ENCODE measurements at regions not wholly inside any gene's neighbourhood (a gene's known extent, or its start where the extent isn't known, plus 50 kb on each side); places are given as distances from the start of the nearest gene placed in this dataset.

DNA sequence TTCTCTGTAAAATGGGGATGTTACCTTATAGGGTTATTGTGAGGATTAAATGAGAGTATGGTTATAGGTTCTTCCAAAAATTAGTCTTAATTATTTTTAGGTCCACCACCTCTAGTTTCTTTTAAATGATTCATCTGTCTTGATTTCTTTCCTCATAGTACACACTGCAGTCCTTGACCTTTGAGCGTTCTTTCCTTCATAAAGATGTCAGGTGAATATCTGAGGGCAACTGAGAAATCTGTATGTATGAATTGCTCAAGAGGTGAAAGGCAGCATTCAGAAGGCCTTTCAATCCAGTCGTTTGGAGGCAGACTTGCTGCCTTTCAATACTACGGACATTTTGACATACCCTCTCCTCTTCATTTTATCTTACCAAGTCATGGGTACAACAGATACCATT is 380.7 kb downstream of the INSC start:
- Histone ChIP-seq H3K4me3 (no peak overlapping the region), H3K36me3 (ENCODE audit: insufficient read depth) (no peaks in the 10 kb centered on the region), H3K4me1 (ENCODE audit: insufficient read depth) (no peaks in the 10 kb centered on the region; the same call in 1 of the 2 replicates), H3K9me2 (ENCODE audit: insufficient read depth) (peaks cover 16% of the 10 kb centered on the region), H4K20me1 (replicated peaks; ENCODE audit: insufficient read depth) (no peaks in the 10 kb centered on the region), H3K4me2 (no peak overlapping the region), H3K79me2 (replicated peaks; ENCODE audit: insufficient read depth) (no peaks in the 10 kb centered on the region), H3K27ac (ENCODE audit: low read depth) (no peak overlapping the region), H2AFZ (no peak overlapping the region), H3F3A (replicated peaks; ENCODE audit: low read depth) (no peaks in the 10 kb centered on the region), H3K27me3 (ENCODE audit: insufficient read depth) (no peaks in the 10 kb centered on the region)
- Mint-ChIP-seq H3K9me3 (no peaks in the 10 kb centered on the region; the same call in 2 of the 3 replicates), H3K27me3 (ENCODE audit: insufficient read depth, low read depth, poor library complexity) (peaks cover 10% of the 10 kb centered on the region), H3K36me3 (ENCODE audit: low read depth) (no peaks in the 10 kb centered on the region), H3K27ac (no peak overlapping the region), H3K4me1 (peaks cover 3% of the 10 kb centered on the region; the same call in 1 of the 3 replicates), H3K4me3 (no peak overlapping the region)
- ATAC-seq = no peak
- DNase-seq (ENCODE audit: low spot score) = no peak
- no peak for TF ChIP-seq ZNF331 (CRISPR knock-in tag; IDR thresholded peaks at IDR 0.05; ENCODE audit: low read depth)
- no peak for TF ChIP-seq REST (IDR thresholded peaks at IDR 0.05; ENCODE audit: unreplicated experiment)
- TF ChIP-seq POLR2AphosphoS5 (IDR thresholded peaks at IDR 0.05; ENCODE audit: low read depth) = no peak
- no peak for TF ChIP-seq EZH2phosphoT487 (IDR thresholded peaks at IDR 0.05; ENCODE audit: unreplicated experiment)
- no peak for TF ChIP-seq ZNF114 (CRISPR knock-in tag; IDR thresholded peaks at IDR 0.05)
- no peak for TF ChIP-seq STAT1 (IDR thresholded peaks at IDR 0.05; ENCODE audit: unreplicated experiment)
- no peak for TF ChIP-seq EZH2 (IDR thresholded peaks at IDR 0.05; ENCODE audit: low read depth, unreplicated experiment)
- TF ChIP-seq, protein P1, sequence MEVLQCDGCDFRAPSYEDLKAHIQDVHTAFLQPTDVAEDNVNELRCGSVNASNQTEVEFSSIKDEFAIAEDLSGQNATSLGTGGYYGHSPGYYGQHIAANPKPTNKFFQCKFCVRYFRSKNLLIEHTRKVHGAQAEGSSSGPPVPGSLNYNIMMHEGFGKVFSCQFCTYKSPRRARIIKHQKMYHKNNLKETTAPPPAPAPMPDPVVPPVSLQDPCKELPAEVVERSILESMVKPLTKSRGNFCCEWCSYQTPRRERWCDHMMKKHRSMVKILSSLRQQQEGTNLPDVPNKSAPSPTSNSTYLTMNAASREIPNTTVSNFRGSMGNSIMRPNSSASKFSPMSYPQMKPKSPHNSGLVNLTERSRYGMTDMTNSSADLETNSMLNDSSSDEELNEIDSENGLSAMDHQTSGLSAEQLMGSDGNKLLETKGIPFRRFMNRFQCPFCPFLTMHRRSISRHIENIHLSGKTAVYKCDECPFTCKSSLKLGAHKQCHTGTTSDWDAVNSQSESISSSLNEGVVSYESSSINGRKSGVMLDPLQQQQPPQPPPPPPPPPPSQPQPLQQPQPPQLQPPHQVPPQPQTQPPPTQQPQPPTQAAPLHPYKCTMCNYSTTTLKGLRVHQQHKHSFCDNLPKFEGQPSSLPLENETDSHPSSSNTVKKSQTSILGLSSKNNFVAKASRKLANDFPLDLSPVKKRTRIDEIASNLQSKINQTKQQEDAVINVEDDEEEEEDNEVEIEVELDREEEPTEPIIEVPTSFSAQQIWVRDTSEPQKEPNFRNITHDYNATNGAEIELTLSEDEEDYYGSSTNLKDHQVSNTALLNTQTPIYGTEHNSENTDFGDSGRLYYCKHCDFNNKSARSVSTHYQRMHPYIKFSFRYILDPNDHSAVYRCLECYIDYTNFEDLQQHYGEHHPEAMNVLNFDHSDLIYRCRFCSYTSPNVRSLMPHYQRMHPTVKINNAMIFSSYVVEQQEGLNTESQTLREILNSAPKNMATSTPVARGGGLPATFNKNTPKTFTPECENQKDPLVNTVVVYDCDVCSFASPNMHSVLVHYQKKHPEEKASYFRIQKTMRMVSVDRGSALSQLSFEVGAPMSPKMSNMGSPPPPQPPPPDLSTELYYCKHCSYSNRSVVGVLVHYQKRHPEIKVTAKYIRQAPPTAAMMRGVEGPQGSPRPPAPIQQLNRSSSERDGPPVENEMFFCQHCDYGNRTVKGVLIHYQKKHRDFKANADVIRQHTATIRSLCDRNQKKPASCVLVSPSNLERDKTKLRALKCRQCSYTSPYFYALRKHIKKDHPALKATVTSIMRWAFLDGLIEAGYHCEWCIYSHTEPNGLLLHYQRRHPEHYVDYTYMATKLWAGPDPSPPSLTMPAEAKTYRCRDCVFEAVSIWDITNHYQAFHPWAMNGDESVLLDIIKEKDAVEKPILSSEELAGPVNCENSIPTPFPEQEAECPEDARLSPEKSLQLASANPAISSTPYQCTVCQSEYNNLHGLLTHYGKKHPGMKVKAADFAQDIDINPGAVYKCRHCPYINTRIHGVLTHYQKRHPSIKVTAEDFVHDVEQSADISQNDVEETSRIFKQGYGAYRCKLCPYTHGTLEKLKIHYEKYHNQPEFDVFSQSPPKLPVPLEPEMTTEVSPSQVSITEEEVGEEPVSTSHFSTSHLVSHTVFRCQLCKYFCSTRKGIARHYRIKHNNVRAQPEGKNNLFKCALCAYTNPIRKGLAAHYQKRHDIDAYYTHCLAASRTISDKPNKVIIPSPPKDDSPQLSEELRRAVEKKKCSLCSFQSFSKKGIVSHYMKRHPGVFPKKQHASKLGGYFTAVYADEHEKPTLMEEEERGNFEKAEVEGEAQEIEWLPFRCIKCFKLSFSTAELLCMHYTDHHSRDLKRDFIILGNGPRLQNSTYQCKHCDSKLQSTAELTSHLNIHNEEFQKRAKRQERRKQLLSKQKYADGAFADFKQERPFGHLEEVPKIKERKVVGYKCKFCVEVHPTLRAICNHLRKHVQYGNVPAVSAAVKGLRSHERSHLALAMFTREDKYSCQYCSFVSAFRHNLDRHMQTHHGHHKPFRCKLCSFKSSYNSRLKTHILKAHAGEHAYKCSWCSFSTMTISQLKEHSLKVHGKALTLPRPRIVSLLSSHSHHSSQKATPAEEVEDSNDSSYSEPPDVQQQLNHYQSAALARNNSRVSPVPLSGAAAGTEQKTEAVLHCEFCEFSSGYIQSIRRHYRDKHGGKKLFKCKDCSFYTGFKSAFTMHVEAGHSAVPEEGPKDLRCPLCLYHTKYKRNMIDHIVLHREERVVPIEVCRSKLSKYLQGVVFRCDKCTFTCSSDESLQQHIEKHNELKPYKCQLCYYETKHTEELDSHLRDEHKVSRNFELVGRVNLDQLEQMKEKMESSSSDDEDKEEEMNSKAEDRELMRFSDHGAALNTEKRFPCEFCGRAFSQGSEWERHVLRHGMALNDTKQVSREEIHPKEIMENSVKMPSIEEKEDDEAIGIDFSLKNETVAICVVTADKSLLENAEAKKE (CRISPR knock-in tag; IDR thresholded peaks at IDR 0.05) = no peak
- TF ChIP-seq JUNB (IDR thresholded peaks at IDR 0.05; ENCODE audit: unreplicated experiment) = no peak
- no peak for TF ChIP-seq ETS1 (IDR thresholded peaks at IDR 0.05)
